Effector memory CD8-positive, alpha-beta T cell (primary cell): ENCODE measurements at regions not wholly inside any gene's neighbourhood (a gene's known extent, or its start where the extent isn't known, plus 50 kb on each side); places are given as distances from the start of the nearest gene placed in this dataset.
"Not testable (repeated sequence)": the region's sequence is repeated elsewhere in the genome, so short reads cannot be mapped to it uniquely, and the experiment has no call there.

ENCODE experiments used
- ATAC-seq: fragments of 150-1000 bp; cut with Tn5 transposase; replicated peaks from 2 replicates; pipeline ENCODE4 v1.10.0; 2021; ENCODE audit warnings: mild to moderate bottlenecking, moderate library complexity
- DNase-seq, 3 experiments: peaks; one replicate each; pipeline ENCODE4 v3.0.0; 2021
- H3K27ac Mint-ChIP-seq, 2 donors: one replicate each; pipeline ENCODE4 v1.8.0; 2022; ENCODE audit warnings: mild to moderate bottlenecking in 2 of 2, mixed read lengths in 2 of 2, moderate library complexity in 2 of 2
- H3K27me3 Mint-ChIP-seq, 2 donors: one replicate each; pipeline ENCODE4 v1.8.0; 2022; ENCODE audit warnings: mixed read lengths in 2 of 2
- H3K36me3 Mint-ChIP-seq: one replicate; pipeline ENCODE4 v1.8.0; 2022; ENCODE audit warnings: mild to moderate bottlenecking, moderate library complexity, mixed read lengths; ENCODE audit not compliant: insufficient read depth
- H3K4me1 Mint-ChIP-seq, 2 donors: one replicate each; pipeline ENCODE4 v1.8.0; 2022; ENCODE audit warnings: low read depth in 2 of 2, mixed read lengths in 2 of 2
- H3K4me3 Mint-ChIP-seq, 2 donors: one replicate each; pipeline ENCODE4 v1.8.0; 2022; ENCODE audit warnings: mild to moderate bottlenecking in 2 of 2, mixed read lengths in 2 of 2, moderate library complexity in 2 of 2
- H3K9me3 Mint-ChIP-seq, 2 donors: one replicate each; pipeline ENCODE4 v1.8.0; 2022; ENCODE audit warnings: mixed read lengths in 2 of 2

GRCh38 chr4:127523369-127523768, 109.4 kb upstream of the INTU start:
- DNase-seq: no peak
- no peak overlapping the region for H3K27ac Mint-ChIP-seq
- no peaks in the 10 kb centered on the region for H3K4me1 Mint-ChIP-seq
- H3K36me3 Mint-ChIP-seq: no peaks in the 10 kb centered on the region
- no peaks in the 10 kb centered on the region for H3K9me3 Mint-ChIP-seq
- no peaks in the 10 kb centered on the region for H3K27me3 Mint-ChIP-seq
- no peak for ATAC-seq
- no peak overlapping the region for H3K4me3 Mint-ChIP-seq

GRCh38 chr4:127525608-127526007, 107.1 kb upstream of the INTU start:
- no peaks in the 10 kb centered on the region for H3K9me3 Mint-ChIP-seq
- no peak overlapping the region for H3K27ac Mint-ChIP-seq
- H3K4me1 Mint-ChIP-seq: no peaks in the 10 kb centered on the region
- no peak overlapping the region for H3K4me3 Mint-ChIP-seq
- no peaks in the 10 kb centered on the region for H3K36me3 Mint-ChIP-seq
- H3K27me3 Mint-ChIP-seq: no peaks in the 10 kb centered on the region
- DNase-seq (no peak), ATAC-seq (no peak)

GRCh38 chr4:127528302-127528701, 104.5 kb upstream of the INTU start:
- Mint-ChIP-seq H3K27ac (no peak overlapping the region), H3K4me3 (no peak overlapping the region), H3K4me1 (no peaks in the 10 kb centered on the region), H3K36me3 (no peaks in the 10 kb centered on the region), H3K27me3 (no peaks in the 10 kb centered on the region), H3K9me3 (no peaks in the 10 kb centered on the region)
- ATAC-seq: no peak
- no peak for DNase-seq

DNA sequence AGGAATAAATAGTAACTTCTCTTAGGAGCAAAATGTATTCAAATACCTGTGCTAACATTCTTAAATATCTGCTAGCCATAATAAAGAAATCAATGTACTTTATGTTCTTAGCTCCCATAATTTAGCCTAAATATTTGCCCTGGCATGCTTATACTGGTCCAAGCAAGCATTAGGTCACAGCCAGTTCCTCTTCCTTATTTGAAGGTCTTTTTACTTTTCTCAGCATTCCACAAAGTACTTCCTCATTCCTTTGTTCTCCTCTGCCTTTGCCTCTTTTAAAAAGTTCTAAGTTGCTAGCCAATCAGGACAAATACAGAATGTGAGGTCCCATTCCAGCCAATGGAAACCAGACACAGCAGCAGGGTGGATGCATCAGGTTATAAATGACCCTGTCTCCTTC, 102.9 kb upstream of the INTU start:
- not testable (repeated sequence) for H3K27ac Mint-ChIP-seq, H3K4me3 Mint-ChIP-seq, H3K36me3 Mint-ChIP-seq, H3K27me3 Mint-ChIP-seq, H3K9me3 Mint-ChIP-seq, H3K4me1 Mint-ChIP-seq, ATAC-seq, DNase-seq

- Mint-ChIP-seq H3K36me3 (no peaks in the 10 kb centered on the region), H3K4me3 (no peak overlapping the region), H3K4me1 (no peaks in the 10 kb centered on the region), H3K9me3 (no peaks in the 10 kb centered on the region), H3K27me3 (no peaks in the 10 kb centered on the region), H3K27ac (no peak overlapping the region)
- DNase-seq: no peak
- no peak for ATAC-seq
Observed at GRCh38 chr4:127533028-127533700, 99.6 kb upstream of the INTU start.

- Mint-ChIP-seq H3K27ac (no peak overlapping the region), H3K4me3 (no peak overlapping the region), H3K27me3 (no peaks in the 10 kb centered on the region), H3K4me1 (no peaks in the 10 kb centered on the region), H3K9me3 (no peaks in the 10 kb centered on the region), H3K36me3 (no peaks in the 10 kb centered on the region)
- DNase-seq: no peak
- ATAC-seq: no peak
Observed at GRCh38 chr4:127534041-127534825, 98.5 kb upstream of the INTU start.

DNA sequence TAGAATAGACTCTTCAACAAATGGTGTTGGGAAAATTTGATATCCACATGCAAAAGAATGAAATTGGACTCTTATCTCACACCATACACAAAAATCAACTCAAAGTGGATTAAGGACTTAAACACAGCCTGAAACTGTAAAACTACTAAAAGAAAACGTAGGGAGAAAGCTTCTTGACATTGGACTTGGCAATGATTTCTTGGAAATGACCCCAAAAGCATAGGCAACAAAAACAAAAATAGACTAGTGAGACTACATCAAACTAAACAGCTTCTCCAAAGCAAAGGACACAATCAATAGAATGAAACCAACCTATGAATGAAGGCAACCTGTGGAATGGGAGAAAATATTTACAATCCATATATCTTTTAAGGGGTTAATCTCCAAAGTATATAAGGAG, 94.7 kb upstream of the INTU start:
- no peak overlapping the region for H3K4me3 Mint-ChIP-seq
- no peaks in the 10 kb centered on the region for H3K36me3 Mint-ChIP-seq
- ATAC-seq (no peak), DNase-seq (no peak)
- H3K27me3 Mint-ChIP-seq: no peaks in the 10 kb centered on the region
- no peak overlapping the region for H3K27ac Mint-ChIP-seq
- H3K9me3 Mint-ChIP-seq: no peaks in the 10 kb centered on the region
- H3K4me1 Mint-ChIP-seq: no peaks in the 10 kb centered on the region

DNA sequence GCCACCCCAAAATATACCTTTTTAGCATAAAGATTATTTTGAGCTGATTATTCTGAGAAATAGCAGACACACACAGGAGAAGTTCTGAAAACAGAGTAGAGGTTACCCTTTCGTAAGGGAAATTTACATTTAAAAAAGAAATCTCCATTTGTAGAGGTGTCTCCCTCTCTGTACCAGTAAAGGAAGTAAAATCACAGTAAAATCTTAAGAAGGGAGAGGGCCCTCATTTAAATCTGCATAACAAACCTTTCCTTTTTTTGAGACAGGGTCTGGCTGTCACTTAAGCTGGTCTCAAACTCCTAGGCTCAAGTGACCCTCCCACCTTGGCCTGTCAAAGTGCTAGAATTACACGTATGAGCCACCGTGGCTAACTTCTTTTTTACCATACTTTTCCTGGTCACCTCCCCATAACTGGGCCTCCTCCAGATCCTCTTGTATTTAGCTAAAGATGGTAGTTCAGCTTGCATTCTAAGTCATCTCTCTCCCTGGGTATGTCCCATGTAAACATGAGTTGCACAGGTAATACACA, 92.2 kb upstream of the INTU start:
- ATAC-seq (no peak), DNase-seq (no peak)
- Mint-ChIP-seq H3K27me3 (no peaks in the 10 kb centered on the region), H3K27ac (no peak overlapping the region), H3K4me1 (no peaks in the 10 kb centered on the region), H3K36me3 (no peaks in the 10 kb centered on the region), H3K4me3 (no peak overlapping the region), H3K9me3 (no peaks in the 10 kb centered on the region)

- Mint-ChIP-seq H3K27me3 (no peaks in the 10 kb centered on the region), H3K27ac (no peak overlapping the region), H3K4me3 (no peak overlapping the region), H3K36me3 (peaks cover 3% of the 10 kb centered on the region), H3K9me3 (no peaks in the 10 kb centered on the region), H3K4me1 (no peaks in the 10 kb centered on the region)
- no peak for ATAC-seq
- DNase-seq: no peak
Observed at GRCh38 chr4:127545271-127545670, 87.5 kb upstream of the INTU start.

- no peaks in the 10 kb centered on the region for H3K4me1 Mint-ChIP-seq
- no peak overlapping the region for H3K4me3 Mint-ChIP-seq
- H3K27ac Mint-ChIP-seq: no peak overlapping the region
- ATAC-seq: no peak
- H3K9me3 Mint-ChIP-seq: no peaks in the 10 kb centered on the region
- no peak for DNase-seq
- peaks cover 3% of the 10 kb centered on the region for H3K36me3 Mint-ChIP-seq
- H3K27me3 Mint-ChIP-seq: no peaks in the 10 kb centered on the region
Observed at GRCh38 chr4:127548990-127549925, 83.5 kb upstream of the INTU start.

DNA sequence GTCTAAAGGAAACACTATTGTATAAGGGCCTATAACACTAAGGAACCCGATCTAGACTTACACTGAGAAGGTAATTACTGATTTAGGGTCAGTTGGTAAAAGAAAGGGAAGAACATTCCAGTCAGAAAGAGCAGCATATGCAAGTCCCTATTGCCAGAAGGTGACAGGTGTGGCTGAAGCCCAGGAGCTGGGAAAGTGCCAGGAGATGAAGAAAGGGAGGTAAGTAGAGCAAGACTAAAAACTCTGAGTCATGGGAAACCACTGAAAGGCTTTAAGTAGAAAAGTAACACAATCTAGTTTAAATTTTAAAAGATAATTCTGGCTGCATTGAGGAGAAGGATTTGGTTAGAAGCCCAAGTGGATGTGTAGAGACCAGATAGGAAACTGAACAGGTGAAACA, 77.7 kb upstream of the INTU start:
- H3K36me3 Mint-ChIP-seq: no peaks in the 10 kb centered on the region
- H3K27ac Mint-ChIP-seq: no peak overlapping the region
- DNase-seq: no peak
- no peak overlapping the region for H3K4me3 Mint-ChIP-seq
- H3K27me3 Mint-ChIP-seq: no peaks in the 10 kb centered on the region
- no peaks in the 10 kb centered on the region for H3K4me1 Mint-ChIP-seq
- no peak for ATAC-seq
- no peaks in the 10 kb centered on the region for H3K9me3 Mint-ChIP-seq

GRCh38 chr4:127558088-127558487, 74.7 kb upstream of the INTU start:
- H3K9me3 Mint-ChIP-seq: no peaks in the 10 kb centered on the region
- H3K27me3 Mint-ChIP-seq: no peaks in the 10 kb centered on the region
- no peaks in the 10 kb centered on the region for H3K36me3 Mint-ChIP-seq
- H3K4me3 Mint-ChIP-seq: no peak overlapping the region
- no peaks in the 10 kb centered on the region for H3K4me1 Mint-ChIP-seq
- no peak for DNase-seq
- ATAC-seq: no peak
- H3K27ac Mint-ChIP-seq: no peak overlapping the region

GRCh38 chr4:127558489-127559407, 74.0 kb upstream of the INTU start:
- no peaks in the 10 kb centered on the region for H3K27me3 Mint-ChIP-seq
- H3K9me3 Mint-ChIP-seq: no peaks in the 10 kb centered on the region
- H3K4me1 Mint-ChIP-seq: no peaks in the 10 kb centered on the region
- H3K36me3 Mint-ChIP-seq: no peaks in the 10 kb centered on the region
- no peak overlapping the region for H3K27ac Mint-ChIP-seq
- DNase-seq (no peak), ATAC-seq (no peak)
- no peak overlapping the region for H3K4me3 Mint-ChIP-seq
